B cell (primary cell): ENCODE measurements at regions not wholly inside any gene's neighbourhood (a gene's known extent, or its start where the extent isn't known, plus 50 kb on each side); places are given as distances from the start of the nearest gene placed in this dataset.

Experiments used
- ATAC-seq: fragments of 200-7000 bp; cut with Tn5 transposase; one replicate; pipeline ENCODE4 v1.10.0; 2021; ENCODE audit warnings: low read depth, mild to moderate bottlenecking, moderate number of reproducible peaks, moderate library complexity
- CTCF ChIA-PET: fragments of 350-600 bp; sonication (Branson Sonifier 250); formaldehyde crosslinking; loops from one replicate; lab custom pipeline; 2021; ENCODE audit warnings: antibody characterized with exemption, inconsistent platforms; lab: Charles Lee
- POLR2A ChIA-PET: fragments of 350-600 bp; sonication (Branson Sonifier 250); formaldehyde crosslinking; loops from one replicate; lab custom pipeline; 2021; ENCODE audit warnings: antibody characterized with exemption; lab: Charles Lee
- DNase-seq: peaks from one replicate; pipeline ENCODE4 v3.0.0; 2013
- H2AFZ ChIP-seq: 2 replicates; pipeline ENCODE4 v1.6.1; 2012; ENCODE audit warnings: mild to moderate bottlenecking, low read depth, low read length; ENCODE audit not compliant: insufficient read depth, poor library complexity, severe bottlenecking
- H3K27ac ChIP-seq, 2 donors: 1 replicate in 1 of 2; 2 replicates in 1 of 2; pipeline ENCODE4 v1.5.1; 2012 to 2013; ENCODE audit warnings: low read length in 2 of 2, mild to moderate bottlenecking in 2 of 2, moderate library complexity in 1 of 2
- H3K27me3 ChIP-seq, 4 experiments: fragments of 200-600 bp in 1 of 4; sonication (generic) in 1 of 4; replicated peaks in 1 of 4; 1 replicate in 2 of 4; 2 replicates in 2 of 4; pipeline versions ENCODE4 v1.6.1 to v1.7.0; 2013 to 2016; ENCODE audit warnings: low read length in 3 of 4, mild to moderate bottlenecking in 2 of 4, mixed read lengths in 1 of 4, moderate library complexity in 1 of 4; ENCODE audit not compliant: insufficient read depth in 4 of 4, control insufficient read depth in 3 of 4; ENCODE audit errors: control extremely low read depth in 1 of 4
- H3K36me3 ChIP-seq, 2 experiments: replicated peaks in 1 of 2; 1 replicate in 1 of 2; 2 replicates in 1 of 2; pipeline versions ENCODE4 v1.6.1 to v1.7.1; 2013; ENCODE audit warnings: low read length in 1 of 2; ENCODE audit not compliant: insufficient read depth in 2 of 2, control insufficient read depth in 1 of 2; ENCODE audit errors: control extremely low read depth in 1 of 2, extremely low read depth in 1 of 2
- H3K4me1 ChIP-seq, 2 donors: fragments of 200-600 bp in 1 of 2; sonication (generic) in 1 of 2; 1 replicate in 1 of 2; 2 replicates in 1 of 2; pipeline versions ENCODE4 v1.5.1 to v1.6.1; 2013 to 2017; ENCODE audit warnings: low read length in 2 of 2; ENCODE audit not compliant: control insufficient read depth in 2 of 2, insufficient read depth in 2 of 2
- H3K4me2 ChIP-seq: replicated peaks from 2 replicates; pipeline ENCODE3; 2012; ENCODE audit warnings: mild to moderate bottlenecking, low read depth, low read length; ENCODE audit not compliant: poor library complexity, severe bottlenecking
- H3K4me3 ChIP-seq, 5 experiments: fragments of 200-600 bp in 1 of 5; sonication (generic) in 1 of 5; 1 replicate in 3 of 5; 2 replicates in 2 of 5; pipeline versions ENCODE4 v1.5.1 to v1.7.0; 2011 to 2016; ENCODE audit warnings: low read length in 4 of 5, mild to moderate bottlenecking in 4 of 5, low read depth in 2 of 5, control low read depth in 1 of 5, moderate library complexity in 1 of 5; ENCODE audit not compliant: insufficient read depth in 1 of 5; ENCODE audit errors: control extremely low read depth in 1 of 5, extremely low read depth in 1 of 5
- H3K79me2 ChIP-seq: fragments of 200-600 bp; sonication (generic); one replicate; pipeline ENCODE4 v1.6.0; 2016; ENCODE audit warnings: low read length; ENCODE audit not compliant: control insufficient read depth, insufficient read depth
- H3K9ac ChIP-seq: fragments of 200-600 bp; sonication (generic); 2 replicates; pipeline ENCODE4 v1.6.1; 2017; ENCODE audit warnings: mild to moderate bottlenecking, low read length, moderate library complexity
- H3K9me3 ChIP-seq, 3 donors: one replicate each; pipeline versions ENCODE4 v1.6.1 to v1.7.1; 2013; ENCODE audit warnings: low read length in 2 of 3; ENCODE audit not compliant: control insufficient read depth in 2 of 3, insufficient read depth in 1 of 3; ENCODE audit errors: control extremely low read depth in 1 of 3
- H4K20me1 ChIP-seq: 2 replicates; pipeline ENCODE4 v1.6.0; 2012; ENCODE audit warnings: mild to moderate bottlenecking, low read length; ENCODE audit not compliant: insufficient read depth, control insufficient read depth, poor library complexity, severe bottlenecking
- H3K27ac Mint-ChIP-seq: one replicate; pipeline ENCODE4 v1.8.0; 2021; ENCODE audit warnings: mixed read lengths
- H3K27me3 Mint-ChIP-seq: one replicate; pipeline ENCODE4 v1.8.0; 2021; ENCODE audit warnings: mixed read lengths
- H3K4me1 Mint-ChIP-seq: one replicate; pipeline ENCODE4 v1.8.0; 2021; ENCODE audit warnings: mixed read lengths
- H3K4me3 Mint-ChIP-seq: one replicate; pipeline ENCODE4 v1.8.0; 2021; ENCODE audit warnings: mixed read lengths
- H3K9me3 Mint-ChIP-seq: one replicate; pipeline ENCODE4 v1.8.0; 2022; ENCODE audit warnings: mixed read lengths; ENCODE audit not compliant: insufficient read depth
- EZH2 ChIP-seq: IDR thresholded peaks from 2 replicates; pipeline ENCODE4 v1.6.1; 2012; ENCODE audit warnings: borderline replicate concordance, low read depth, mild to moderate bottlenecking, moderate library complexity, low read length; ENCODE audit not compliant: insufficient read depth, poor library complexity, severe bottlenecking
- WGBS: methylation state at CpG from one replicate; pipeline ENCODE4 v1.1.5; 2013; ENCODE audit warnings: missing lambda C conversion rate; ENCODE audit not compliant: insufficient coverage; 5-methylcytosine and 5-hydroxymethylcytosine counted together
- intact Hi-C: fragments of 100-400 bp; cut with micrococcal nuclease; formaldehyde crosslinking; loops from one replicate; pipeline ENCODE4 v1.10.0; 2022
- TF ChIP-seq, protein P1 (sequence below): fragments of 200-600 bp; IDR thresholded peaks from one replicate; pipeline ENCODE4 v1.8.0; 2022; ENCODE audit warnings: antibody characterized with exemption, mild to moderate bottlenecking

DNA sequence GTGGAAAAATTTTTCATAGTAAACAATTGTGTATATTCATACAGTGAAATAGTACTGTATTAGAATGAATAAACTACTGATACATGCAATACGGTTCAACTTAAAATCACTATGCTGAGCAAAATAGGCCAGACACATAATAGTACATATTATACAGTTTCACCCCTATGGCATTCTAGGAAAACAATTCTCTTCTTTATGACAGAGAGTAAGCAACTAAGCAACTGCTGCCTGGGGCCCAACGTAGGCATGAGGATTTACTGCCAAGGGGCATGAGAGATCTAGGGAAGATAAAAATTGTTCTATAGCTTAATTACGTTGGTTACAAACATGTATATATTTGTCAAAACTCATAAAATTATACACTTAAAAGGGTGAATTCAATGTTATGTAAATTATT, 180.2 kb downstream of the DRD1 start:
- H3K4me3 Mint-ChIP-seq, result no peak overlapping the region
- POLR2A ChIA-PET, result no interaction called here
- no peak for DNase-seq
- no peak for ATAC-seq
- no peaks in the 10 kb centered on the region for H3K4me1 ChIP-seq
- no peaks in the 10 kb centered on the region for H3K9me3 ChIP-seq
- H3K27ac Mint-ChIP-seq, result no peak overlapping the region
- TF ChIP-seq, protein P1, sequence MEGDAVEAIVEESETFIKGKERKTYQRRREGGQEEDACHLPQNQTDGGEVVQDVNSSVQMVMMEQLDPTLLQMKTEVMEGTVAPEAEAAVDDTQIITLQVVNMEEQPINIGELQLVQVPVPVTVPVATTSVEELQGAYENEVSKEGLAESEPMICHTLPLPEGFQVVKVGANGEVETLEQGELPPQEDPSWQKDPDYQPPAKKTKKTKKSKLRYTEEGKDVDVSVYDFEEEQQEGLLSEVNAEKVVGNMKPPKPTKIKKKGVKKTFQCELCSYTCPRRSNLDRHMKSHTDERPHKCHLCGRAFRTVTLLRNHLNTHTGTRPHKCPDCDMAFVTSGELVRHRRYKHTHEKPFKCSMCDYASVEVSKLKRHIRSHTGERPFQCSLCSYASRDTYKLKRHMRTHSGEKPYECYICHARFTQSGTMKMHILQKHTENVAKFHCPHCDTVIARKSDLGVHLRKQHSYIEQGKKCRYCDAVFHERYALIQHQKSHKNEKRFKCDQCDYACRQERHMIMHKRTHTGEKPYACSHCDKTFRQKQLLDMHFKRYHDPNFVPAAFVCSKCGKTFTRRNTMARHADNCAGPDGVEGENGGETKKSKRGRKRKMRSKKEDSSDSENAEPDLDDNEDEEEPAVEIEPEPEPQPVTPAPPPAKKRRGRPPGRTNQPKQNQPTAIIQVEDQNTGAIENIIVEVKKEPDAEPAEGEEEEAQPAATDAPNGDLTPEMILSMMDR, result no peak
- TF ChIP-seq EZH2, result no peak
- no peaks in the 10 kb centered on the region for H3K27me3 Mint-ChIP-seq
- no peaks in the 10 kb centered on the region for H3K36me3 ChIP-seq
- no peak overlapping the region for H3K4me2 ChIP-seq
- no peak overlapping the region for H3K9ac ChIP-seq
- intact Hi-C loops, result no loop called here
- H2AFZ ChIP-seq, result no peak overlapping the region
- no peaks in the 10 kb centered on the region for H3K4me1 Mint-ChIP-seq
- H3K9me3 Mint-ChIP-seq, result no peaks in the 10 kb centered on the region
- H4K20me1 ChIP-seq, result no peaks in the 10 kb centered on the region
- no CpG with 5 or more reads among the region's 3 CpGs for WGBS
- no peak overlapping the region for H3K27ac ChIP-seq
- H3K79me2 ChIP-seq, result no peaks in the 10 kb centered on the region
- no peak overlapping the region for H3K4me3 ChIP-seq
- CTCF ChIA-PET, result no interaction called here
- no peaks in the 10 kb centered on the region for H3K27me3 ChIP-seq

DNA sequence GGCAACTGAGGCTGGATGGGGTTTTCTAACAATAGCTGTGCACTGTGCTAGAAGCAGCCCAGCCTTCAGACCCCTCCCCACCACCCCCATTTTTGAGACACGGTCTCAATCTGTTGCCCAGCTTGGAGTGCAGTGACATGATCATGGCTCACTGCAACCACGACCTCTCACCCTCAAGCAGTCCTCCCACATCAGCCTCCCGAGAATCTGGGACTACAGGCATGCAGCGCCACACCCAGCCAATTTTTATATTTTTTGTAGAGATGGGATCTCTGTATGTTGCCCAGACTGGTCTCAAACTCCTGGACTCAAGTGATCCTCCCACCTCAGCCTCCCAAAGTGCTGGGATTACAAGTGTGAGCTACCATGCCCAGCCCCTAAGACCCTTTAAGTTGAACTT, 182.5 kb downstream of the DRD1 start:
- Mint-ChIP-seq H3K27ac (no peak overlapping the region), H3K4me3 (no peak overlapping the region), H3K4me1 (no peaks in the 10 kb centered on the region), H3K27me3 (no peaks in the 10 kb centered on the region), H3K9me3 (no peaks in the 10 kb centered on the region)
- Histone ChIP-seq H3K36me3 (no peaks in the 10 kb centered on the region), H3K27ac (no peak overlapping the region), H3K9ac (no peak overlapping the region), H3K79me2 (no peaks in the 10 kb centered on the region), H3K4me3 (no peak overlapping the region), H3K27me3 (no peaks in the 10 kb centered on the region), H3K4me1 (no peaks in the 10 kb centered on the region), H3K9me3 (no peaks in the 10 kb centered on the region), H4K20me1 (no peaks in the 10 kb centered on the region), H3K4me2 (no peak overlapping the region), H2AFZ (no peak overlapping the region)
- intact Hi-C loops, result no loop called here
- 94% methylated on average over 2 of the region's 4 CpGs for WGBS
- DNase-seq (no peak), ATAC-seq (no peak)
- TF ChIP-seq EZH2, result no peak
- TF ChIP-seq, protein P1, result no peak
- ChIA-PET POLR2A (no interaction called here), CTCF (no interaction called here)
